ENCODE measurements at regions not wholly inside any gene's neighbourhood (a gene's known extent, or its start where the extent isn't known, plus 50 kb on each side); places are given as distances from the start of the nearest gene placed in this dataset.

DNA sequence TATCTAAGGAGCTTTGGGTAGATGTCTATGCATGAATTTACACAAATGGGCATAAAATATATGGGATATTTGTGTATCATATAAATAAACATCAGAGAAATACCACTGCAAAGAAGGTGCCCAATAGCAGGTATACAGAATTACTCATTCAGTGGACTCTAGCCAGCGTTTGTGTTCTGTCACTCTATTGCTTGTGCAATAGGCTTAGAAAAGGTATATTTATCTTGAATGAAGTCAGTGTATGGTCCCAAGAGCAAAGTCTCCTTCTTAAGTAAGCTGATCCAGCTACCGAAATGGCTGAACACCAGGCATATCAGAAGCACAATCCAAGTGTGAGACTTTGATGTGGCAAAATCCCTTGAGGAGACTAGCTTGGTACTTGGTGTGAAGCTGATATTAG lies 1058.4 kb downstream of the SORCS1 start:
- H3K4me1 Mint-ChIP-seq (ENCODE audit: low read depth): no peaks in the 10 kb centered on the region
- no peak overlapping the region for H3K27ac Mint-ChIP-seq
- ChIA-PET CTCF (no interaction called here), POLR2A (no interaction called here)
- intact Hi-C loops (cut with micrococcal nuclease): no loop called here
- no peak for DNase-seq
- no peak for ATAC-seq
- peaks cover 3% of the 10 kb centered on the region for H3K9me3 Mint-ChIP-seq
- TF ChIP-seq, protein P1, sequence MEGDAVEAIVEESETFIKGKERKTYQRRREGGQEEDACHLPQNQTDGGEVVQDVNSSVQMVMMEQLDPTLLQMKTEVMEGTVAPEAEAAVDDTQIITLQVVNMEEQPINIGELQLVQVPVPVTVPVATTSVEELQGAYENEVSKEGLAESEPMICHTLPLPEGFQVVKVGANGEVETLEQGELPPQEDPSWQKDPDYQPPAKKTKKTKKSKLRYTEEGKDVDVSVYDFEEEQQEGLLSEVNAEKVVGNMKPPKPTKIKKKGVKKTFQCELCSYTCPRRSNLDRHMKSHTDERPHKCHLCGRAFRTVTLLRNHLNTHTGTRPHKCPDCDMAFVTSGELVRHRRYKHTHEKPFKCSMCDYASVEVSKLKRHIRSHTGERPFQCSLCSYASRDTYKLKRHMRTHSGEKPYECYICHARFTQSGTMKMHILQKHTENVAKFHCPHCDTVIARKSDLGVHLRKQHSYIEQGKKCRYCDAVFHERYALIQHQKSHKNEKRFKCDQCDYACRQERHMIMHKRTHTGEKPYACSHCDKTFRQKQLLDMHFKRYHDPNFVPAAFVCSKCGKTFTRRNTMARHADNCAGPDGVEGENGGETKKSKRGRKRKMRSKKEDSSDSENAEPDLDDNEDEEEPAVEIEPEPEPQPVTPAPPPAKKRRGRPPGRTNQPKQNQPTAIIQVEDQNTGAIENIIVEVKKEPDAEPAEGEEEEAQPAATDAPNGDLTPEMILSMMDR (IDR thresholded peaks at IDR 0.05): no peak
- H3K4me3 Mint-ChIP-seq: no peak overlapping the region
- H3K27me3 Mint-ChIP-seq: no peaks in the 10 kb centered on the region
- no peaks in the 10 kb centered on the region for H3K36me3 Mint-ChIP-seq (ENCODE audit: low read depth)

DNA sequence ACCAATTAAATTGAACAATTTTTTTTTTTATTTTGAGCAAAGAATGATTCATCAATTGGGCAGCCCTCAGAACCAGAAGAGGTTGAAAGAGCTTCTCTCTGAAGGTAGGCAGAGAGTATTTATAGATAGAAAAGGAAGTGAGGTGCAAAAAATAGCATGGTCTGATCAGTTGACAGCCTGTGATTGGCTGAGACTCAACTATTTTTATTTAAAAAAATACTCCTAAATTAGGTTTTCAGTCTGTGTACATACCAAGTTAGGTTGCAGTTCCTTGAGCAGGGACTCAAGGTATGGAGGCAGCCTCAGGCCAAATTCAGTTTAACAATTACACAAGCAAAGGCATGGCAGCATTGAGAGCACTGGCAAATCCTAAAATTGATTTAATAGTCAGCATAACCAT lies 1074.7 kb downstream of the SORCS1 start:
- no peak for DNase-seq
- intact Hi-C loops (cut with micrococcal nuclease): no loop called here
- Mint-ChIP-seq H3K36me3 (ENCODE audit: low read depth) (no peaks in the 10 kb centered on the region), H3K9me3 (peaks cover 3% of the 10 kb centered on the region), H3K4me1 (ENCODE audit: low read depth) (no peaks in the 10 kb centered on the region), H3K4me3 (no peak overlapping the region), H3K27me3 (no peaks in the 10 kb centered on the region), H3K27ac (no peak overlapping the region)
- TF ChIP-seq, protein P1 (IDR thresholded peaks at IDR 0.05): no peak
- POLR2A ChIA-PET: no interaction called here
- CTCF ChIA-PET: no interaction called here
- no peak for ATAC-seq

DNA sequence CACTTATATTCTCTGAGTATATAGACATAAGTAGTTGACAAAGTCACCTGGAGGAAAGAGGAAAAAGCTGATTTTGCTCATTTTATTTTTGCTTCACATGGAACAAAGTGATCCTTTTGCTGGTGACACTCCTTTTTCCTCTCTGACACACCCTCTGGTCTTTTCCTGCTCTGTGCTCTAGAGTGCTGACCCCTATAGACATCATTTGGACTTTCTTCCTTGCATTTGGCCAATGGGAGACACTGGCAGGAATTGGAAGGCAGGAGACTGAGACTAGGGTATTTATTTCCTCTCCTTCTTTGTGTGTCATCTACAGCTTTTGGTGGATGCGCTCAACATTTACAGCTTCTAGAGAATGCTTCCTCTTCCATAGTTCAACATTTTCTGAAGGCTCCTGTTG lies 1078.1 kb downstream of the SORCS1 start:
- ATAC-seq (no peak), DNase-seq (no peak)
- Mint-ChIP-seq H3K4me1 (ENCODE audit: low read depth) (no peaks in the 10 kb centered on the region), H3K36me3 (ENCODE audit: low read depth) (no peaks in the 10 kb centered on the region), H3K9me3 (peaks cover 5% of the 10 kb centered on the region), H3K4me3 (no peak overlapping the region), H3K27me3 (no peaks in the 10 kb centered on the region), H3K27ac (no peak overlapping the region)
- TF ChIP-seq, protein P1 (IDR thresholded peaks at IDR 0.05): no peak
- POLR2A ChIA-PET: no interaction called here
- CTCF ChIA-PET: no interaction called here
- intact Hi-C loops (cut with micrococcal nuclease): no loop called here

DNA sequence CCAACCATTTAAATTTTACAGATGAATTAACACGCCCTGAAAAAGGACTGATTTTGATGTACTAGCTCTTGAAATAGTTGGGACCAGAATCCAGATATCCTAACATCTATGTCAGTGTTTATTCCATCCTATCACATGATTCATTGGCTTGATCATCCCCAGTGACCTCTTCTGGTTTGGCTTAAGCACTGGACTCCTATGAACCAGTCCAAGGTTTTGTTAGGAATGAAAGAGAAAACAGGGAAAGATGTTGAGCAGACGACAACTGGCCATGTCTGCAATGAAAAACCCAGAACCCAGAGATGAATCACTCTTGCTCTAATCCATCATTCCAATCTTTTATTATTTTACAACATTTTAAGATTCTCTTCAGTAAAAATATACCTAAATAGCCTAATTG lies 1080.9 kb downstream of the SORCS1 start:
- TF ChIP-seq, protein P1 (IDR thresholded peaks at IDR 0.05): no peak
- Mint-ChIP-seq H3K4me3 (no peak overlapping the region), H3K4me1 (ENCODE audit: low read depth) (no peaks in the 10 kb centered on the region), H3K27ac (no peak overlapping the region), H3K9me3 (peaks cover 4% of the 10 kb centered on the region), H3K27me3 (no peaks in the 10 kb centered on the region), H3K36me3 (ENCODE audit: low read depth) (no peaks in the 10 kb centered on the region)
- no peak for DNase-seq
- intact Hi-C loops (cut with micrococcal nuclease): no loop called here
- CTCF ChIA-PET: no interaction called here
- POLR2A ChIA-PET: no interaction called here
- ATAC-seq: no peak

DNA sequence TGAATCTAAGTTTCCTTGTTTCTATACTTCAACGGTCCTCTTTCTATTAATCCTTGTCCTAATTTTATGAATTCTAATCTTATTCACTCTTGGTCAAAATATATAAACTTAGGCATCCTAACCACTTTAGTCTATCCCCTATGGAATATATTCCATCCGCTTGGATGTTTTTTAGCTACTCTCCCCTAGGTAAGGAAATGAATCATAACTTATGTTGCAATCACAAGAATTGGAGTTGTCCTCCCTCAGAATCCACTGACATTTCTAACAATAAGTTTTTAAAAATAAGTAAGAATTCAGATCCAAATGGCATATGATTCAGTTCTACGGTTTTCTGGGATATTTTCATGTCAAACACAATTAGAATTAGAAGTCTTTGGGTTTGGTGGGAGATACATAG lies 1081.6 kb downstream of the SORCS1 start:
- no peaks in the 10 kb centered on the region for H3K4me1 Mint-ChIP-seq (ENCODE audit: low read depth)
- TF ChIP-seq, protein P1 (IDR thresholded peaks at IDR 0.05): no peak
- no peaks in the 10 kb centered on the region for H3K27me3 Mint-ChIP-seq
- ATAC-seq (no peak), DNase-seq (no peak)
- no peaks in the 10 kb centered on the region for H3K36me3 Mint-ChIP-seq (ENCODE audit: low read depth)
- POLR2A ChIA-PET: no interaction called here
- peaks cover 6% of the 10 kb centered on the region for H3K9me3 Mint-ChIP-seq
- H3K27ac Mint-ChIP-seq: no peak overlapping the region
- intact Hi-C loops (cut with micrococcal nuclease): no loop called here
- CTCF ChIA-PET: no interaction called here
- H3K4me3 Mint-ChIP-seq: no peak overlapping the region
